RKO (cell line): ENCODE measurements at regions not wholly inside any gene's neighbourhood (a gene's known extent, or its start where the extent isn't known, plus 50 kb on each side); places are given as distances from the start of the nearest gene placed in this dataset.
A peak's percentile ranks its signal among the peaks of the same experiment; 100 is the strongest.
"Not testable (repeated sequence)": the region's sequence is repeated elsewhere in the genome, so short reads cannot be mapped to it uniquely, and the experiment has no call there.

Experiments
- DNase-seq: peaks from one replicate; pipeline ENCODE4 v3.0.0-alpha.2; 2016; ENCODE audit warnings: low spot score

GRCh38 chr19:28744014-28744413 lies 468.9 kb downstream of the UQCRFS1 start:
- DNase-seq = no peak

GRCh38 chr19:28737021-28737895 lies 475.7 kb downstream of the UQCRFS1 start:
- peak; percentile 61 for DNase-seq

- no peak for DNase-seq
These were observed 476.4 kb downstream of the UQCRFS1 start for GRCh38 chr19:28736528-28736927.

GRCh38 chr19:28731577-28731976 lies 481.4 kb downstream of the UQCRFS1 start:
- no peak for DNase-seq

GRCh38 chr19:28730791-28731512 lies 482.0 kb downstream of the UQCRFS1 start:
- DNase-seq = no peak

- DNase-seq = no peak
These were observed 485.3 kb downstream of the UQCRFS1 start for GRCh38 chr19:28727480-28728159.

GRCh38 chr19:28726533-28727479 lies 486.1 kb downstream of the UQCRFS1 start:
- DNase-seq = no peak

- no peak for DNase-seq
These were observed 494.0 kb downstream of the UQCRFS1 start for GRCh38 chr19:28718909-28719308.

GRCh38 chr19:28715157-28715556 lies 497.8 kb downstream of the UQCRFS1 start:
- DNase-seq = no peak

- DNase-seq = no peak
These were observed 501.5 kb downstream of the UQCRFS1 start for GRCh38 chr19:28711411-28711810.

- DNase-seq = peak; percentile 75
These were observed 502.7 kb downstream of the UQCRFS1 start for GRCh38 chr19:28710278-28710677.

- DNase-seq = no peak
These were observed 506.3 kb downstream of the UQCRFS1 start for GRCh38 chr19:28706693-28707092.

- peak; percentile 91 for DNase-seq
These were observed 507.9 kb downstream of the UQCRFS1 start for GRCh38 chr19:28705008-28705407.

- DNase-seq = no peak
These were observed 509.5 kb downstream of the UQCRFS1 start for GRCh38 chr19:28703400-28703956.

- DNase-seq = no peak
These were observed 511.5 kb downstream of the UQCRFS1 start for GRCh38 chr19:28701491-28701890.

- no peak for DNase-seq
These were observed 512.8 kb downstream of the UQCRFS1 start for GRCh38 chr19:28700176-28700575.

GRCh38 chr19:28697308-28697707 lies 515.6 kb downstream of the UQCRFS1 start:
- no peak for DNase-seq

GRCh38 chr19:28694812-28695211 lies 518.1 kb downstream of the UQCRFS1 start:
- no peak for DNase-seq

GRCh38 chr19:28691683-28692082 lies 521.3 kb downstream of the UQCRFS1 start:
- no peak for DNase-seq

GRCh38 chr19:28689464-28689863 lies 523.5 kb downstream of the UQCRFS1 start:
- not testable (repeated sequence) for DNase-seq

- no peak for DNase-seq
These were observed 525.7 kb downstream of the UQCRFS1 start for GRCh38 chr19:28687296-28687695.
